ENCODE measurements at regions not wholly inside any gene's neighbourhood (a gene's known extent, or its start where the extent isn't known, plus 50 kb on each side); places are given as distances from the start of the nearest gene placed in this dataset.

GRCh38 chr1:87791931-87792740 is 463.5 kb downstream of the LMO4 start:
- Histone ChIP-seq H3K4me3 (ENCODE audit: insufficient read depth, low read length) (no peak overlapping the region), H3K27me3 (ENCODE audit: insufficient read depth, low read length) (no peaks in the 10 kb centered on the region), H3K4me2 (ENCODE audit: insufficient read depth, low read length) (no peak overlapping the region), H4K20me1 (ENCODE audit: insufficient read depth, low read length) (no peaks in the 10 kb centered on the region), H3K36me3 (ENCODE audit: insufficient read depth, low read length) (no peaks in the 10 kb centered on the region), H2AFZ (ENCODE audit: low read length) (no peak overlapping the region), H3K79me2 (ENCODE audit: insufficient read depth, low read length) (no peaks in the 10 kb centered on the region), H3K9me3 (ENCODE audit: low read depth, low read length) (no peaks in the 10 kb centered on the region), H3K4me1 (ENCODE audit: insufficient read depth, low read length) (peaks cover 4% of the 10 kb centered on the region), H3K27ac (ENCODE audit: low read depth, low read length) (no peak overlapping the region)
- no peak for DNase-seq (ENCODE audit: insufficient read length, low spot score, missing footprints)
- no peak for TF ChIP-seq CTCF (IDR thresholded peaks at IDR 0.05; ENCODE audit: extremely low read depth, low read depth, low read length)

GRCh38 chr1:87794788-87795614 is 466.3 kb downstream of the LMO4 start:
- peaks cover 4% of the 10 kb centered on the region for H3K4me1 ChIP-seq (ENCODE audit: insufficient read depth, low read length)
- H3K4me2 ChIP-seq (ENCODE audit: insufficient read depth, low read length), result peak overlapping the region; percentile 21
- no peak for TF ChIP-seq CTCF (IDR thresholded peaks at IDR 0.05; ENCODE audit: extremely low read depth, low read depth, low read length)
- H3K27me3 ChIP-seq (ENCODE audit: insufficient read depth, low read length), result no peaks in the 10 kb centered on the region
- no peak overlapping the region for H3K4me3 ChIP-seq (ENCODE audit: insufficient read depth, low read length)
- H3K27ac ChIP-seq (ENCODE audit: low read depth, low read length), result no peak overlapping the region
- H2AFZ ChIP-seq (ENCODE audit: low read length), result no peak overlapping the region
- no peaks in the 10 kb centered on the region for H3K79me2 ChIP-seq (ENCODE audit: insufficient read depth, low read length)
- no peaks in the 10 kb centered on the region for H3K9me3 ChIP-seq (ENCODE audit: low read depth, low read length)
- H4K20me1 ChIP-seq (ENCODE audit: insufficient read depth, low read length), result no peaks in the 10 kb centered on the region
- no peaks in the 10 kb centered on the region for H3K36me3 ChIP-seq (ENCODE audit: insufficient read depth, low read length)
- peak; percentile 53 for DNase-seq (ENCODE audit: insufficient read length, low spot score, missing footprints)

- no peaks in the 10 kb centered on the region for H4K20me1 ChIP-seq (ENCODE audit: insufficient read depth, low read length)
- no peak overlapping the region for H3K27ac ChIP-seq (ENCODE audit: low read depth, low read length)
- no peaks in the 10 kb centered on the region for H3K27me3 ChIP-seq (ENCODE audit: insufficient read depth, low read length)
- H3K9me3 ChIP-seq (ENCODE audit: low read depth, low read length), result no peaks in the 10 kb centered on the region
- no peak for TF ChIP-seq CTCF (IDR thresholded peaks at IDR 0.05; ENCODE audit: extremely low read depth, low read depth, low read length)
- DNase-seq (ENCODE audit: insufficient read length, low spot score, missing footprints), result no peak
- no peak overlapping the region for H3K4me3 ChIP-seq (ENCODE audit: insufficient read depth, low read length)
- H3K4me2 ChIP-seq (ENCODE audit: insufficient read depth, low read length), result no peak overlapping the region
- H2AFZ ChIP-seq (ENCODE audit: low read length), result no peak overlapping the region
- H3K36me3 ChIP-seq (ENCODE audit: insufficient read depth, low read length), result no peaks in the 10 kb centered on the region
- peaks cover 4% of the 10 kb centered on the region for H3K4me1 ChIP-seq (ENCODE audit: insufficient read depth, low read length)
- no peaks in the 10 kb centered on the region for H3K79me2 ChIP-seq (ENCODE audit: insufficient read depth, low read length)
These were observed 467.1 kb downstream of the LMO4 start for GRCh38 chr1:87795615-87796337.

All from osteoblast (primary cell).